PFSK-1 (cell line): ENCODE measurements at regions not wholly inside any gene's neighbourhood (a gene's known extent, or its start where the extent isn't known, plus 50 kb on each side); places are given as distances from the start of the nearest gene placed in this dataset.

Experiments
- FOXP2 ChIP-seq: optimal IDR thresholded peaks from 2 replicates; pipeline ENCODE3; 2011; ENCODE audit warnings: borderline replicate concordance, control low read depth, inconsistent platforms; ENCODE audit not compliant: insufficient read depth; ENCODE audit errors: extremely low read length, extremely low read depth
- POLR2AphosphoS5 ChIP-seq: IDR thresholded peaks from 2 replicates; pipeline ENCODE4 v1.6.1; 2012; ENCODE audit warnings: low read depth, mild to moderate bottlenecking, control low read depth, low read length, moderate library complexity
- SIN3A ChIP-seq: IDR thresholded peaks from 2 replicates; pipeline ENCODE4 v1.6.1; 2012; ENCODE audit warnings: mild to moderate bottlenecking, low read length, moderate library complexity, borderline replicate concordance; ENCODE audit not compliant: insufficient read depth
- TAF1 ChIP-seq: IDR thresholded peaks from 2 replicates; pipeline ENCODE4 v1.6.1; 2012; ENCODE audit warnings: low read length, control low read depth, borderline replicate concordance; ENCODE audit not compliant: insufficient read depth
- TF ChIP-seq, protein P1 (sequence below), 2 experiments: IDR thresholded peaks; 2 replicates each; pipeline versions ENCODE4 v1.6.1 to v1.8.0; 2011 to 2012; ENCODE audit warnings: low read depth in 2 of 2, low read length in 2 of 2, control low read depth in 1 of 2, inconsistent platforms in 1 of 2, mild to moderate bottlenecking in 1 of 2, moderate library complexity in 1 of 2; ENCODE audit not compliant: insufficient read depth in 1 of 2

DNA sequence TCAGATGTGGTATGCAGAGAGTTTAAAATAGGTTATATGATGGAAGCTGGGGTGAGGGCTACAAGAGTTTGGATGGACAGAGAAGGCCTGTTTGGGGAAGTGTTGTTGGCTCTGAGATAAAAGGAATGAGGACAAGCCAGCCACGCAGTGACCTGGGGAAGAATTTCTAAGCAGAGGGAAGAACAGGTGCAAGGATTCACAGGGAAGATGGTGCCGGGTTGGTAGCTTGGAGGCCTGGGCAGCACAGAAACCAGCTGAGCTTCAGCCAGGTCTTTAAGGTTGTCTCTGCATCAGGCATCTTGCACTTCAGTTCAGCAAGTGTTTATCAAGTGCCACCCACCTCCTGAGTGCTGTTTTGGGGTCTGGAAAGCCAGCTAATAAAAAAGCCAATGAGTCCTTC is 1163.7 kb downstream of the AACS start:
- TF ChIP-seq FOXP2, result no peak
- TF ChIP-seq POLR2AphosphoS5, result no peak
- no peak for TF ChIP-seq SIN3A
- TF ChIP-seq, protein P1, sequence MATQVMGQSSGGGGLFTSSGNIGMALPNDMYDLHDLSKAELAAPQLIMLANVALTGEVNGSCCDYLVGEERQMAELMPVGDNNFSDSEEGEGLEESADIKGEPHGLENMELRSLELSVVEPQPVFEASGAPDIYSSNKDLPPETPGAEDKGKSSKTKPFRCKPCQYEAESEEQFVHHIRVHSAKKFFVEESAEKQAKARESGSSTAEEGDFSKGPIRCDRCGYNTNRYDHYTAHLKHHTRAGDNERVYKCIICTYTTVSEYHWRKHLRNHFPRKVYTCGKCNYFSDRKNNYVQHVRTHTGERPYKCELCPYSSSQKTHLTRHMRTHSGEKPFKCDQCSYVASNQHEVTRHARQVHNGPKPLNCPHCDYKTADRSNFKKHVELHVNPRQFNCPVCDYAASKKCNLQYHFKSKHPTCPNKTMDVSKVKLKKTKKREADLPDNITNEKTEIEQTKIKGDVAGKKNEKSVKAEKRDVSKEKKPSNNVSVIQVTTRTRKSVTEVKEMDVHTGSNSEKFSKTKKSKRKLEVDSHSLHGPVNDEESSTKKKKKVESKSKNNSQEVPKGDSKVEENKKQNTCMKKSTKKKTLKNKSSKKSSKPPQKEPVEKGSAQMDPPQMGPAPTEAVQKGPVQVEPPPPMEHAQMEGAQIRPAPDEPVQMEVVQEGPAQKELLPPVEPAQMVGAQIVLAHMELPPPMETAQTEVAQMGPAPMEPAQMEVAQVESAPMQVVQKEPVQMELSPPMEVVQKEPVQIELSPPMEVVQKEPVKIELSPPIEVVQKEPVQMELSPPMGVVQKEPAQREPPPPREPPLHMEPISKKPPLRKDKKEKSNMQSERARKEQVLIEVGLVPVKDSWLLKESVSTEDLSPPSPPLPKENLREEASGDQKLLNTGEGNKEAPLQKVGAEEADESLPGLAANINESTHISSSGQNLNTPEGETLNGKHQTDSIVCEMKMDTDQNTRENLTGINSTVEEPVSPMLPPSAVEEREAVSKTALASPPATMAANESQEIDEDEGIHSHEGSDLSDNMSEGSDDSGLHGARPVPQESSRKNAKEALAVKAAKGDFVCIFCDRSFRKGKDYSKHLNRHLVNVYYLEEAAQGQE (IDR thresholded peaks at IDR 0.05; ENCODE audit: insufficient read depth in 1 of 2, low read depth in 2 of 2, low read length in 2 of 2), result no peak
- TF ChIP-seq TAF1, result no peak

DNA sequence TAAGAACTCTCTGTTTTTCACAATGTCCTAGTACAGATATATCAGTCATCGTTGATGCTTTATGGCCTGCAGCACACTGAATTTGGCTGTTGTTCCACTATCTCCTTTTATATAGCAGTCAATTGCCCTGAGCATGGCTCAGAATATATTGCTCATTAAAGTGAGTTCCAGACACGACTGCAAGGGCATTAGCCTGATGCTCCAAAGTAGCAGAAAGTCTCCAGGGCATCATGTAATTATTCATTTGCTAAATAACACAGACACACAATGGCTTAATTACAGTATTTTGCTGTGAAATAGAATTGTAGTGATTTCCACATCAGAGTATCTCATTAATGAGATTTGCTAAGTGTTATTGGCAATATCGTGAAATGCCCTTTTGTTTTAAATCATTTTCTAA is 1167.5 kb downstream of the AACS start:
- TF ChIP-seq FOXP2 (no peak), SIN3A (no peak), TAF1 (no peak), POLR2AphosphoS5 (no peak)
- TF ChIP-seq, protein P1 (IDR thresholded peaks at IDR 0.05; ENCODE audit: insufficient read depth in 1 of 2, low read depth in 2 of 2, low read length in 2 of 2), result no peak

DNA sequence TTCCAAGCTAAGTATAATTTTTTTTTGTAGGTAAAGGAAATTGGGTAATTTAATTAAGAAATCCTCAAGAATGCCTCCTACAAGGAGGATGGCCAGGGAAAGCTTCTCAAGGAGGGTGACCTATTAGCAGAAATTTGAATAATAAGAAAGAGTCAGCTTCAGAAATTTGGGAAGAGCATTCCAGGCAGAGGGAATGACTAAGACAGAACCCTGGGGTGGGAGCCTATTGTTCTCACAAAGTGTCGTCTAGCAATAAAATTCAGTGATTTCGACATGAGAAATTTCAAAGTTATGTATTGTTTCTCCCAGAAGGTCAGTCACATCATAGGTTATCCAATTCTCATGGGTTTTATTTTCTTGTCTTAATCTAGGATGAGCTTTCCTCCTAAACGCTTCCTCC is 1168.4 kb downstream of the AACS start:
- TF ChIP-seq POLR2AphosphoS5 (no peak), SIN3A (no peak), TAF1 (no peak), FOXP2 (no peak)
- TF ChIP-seq, protein P1 (IDR thresholded peaks at IDR 0.05; ENCODE audit: insufficient read depth in 1 of 2, low read depth in 2 of 2, low read length in 2 of 2), result no peak

DNA sequence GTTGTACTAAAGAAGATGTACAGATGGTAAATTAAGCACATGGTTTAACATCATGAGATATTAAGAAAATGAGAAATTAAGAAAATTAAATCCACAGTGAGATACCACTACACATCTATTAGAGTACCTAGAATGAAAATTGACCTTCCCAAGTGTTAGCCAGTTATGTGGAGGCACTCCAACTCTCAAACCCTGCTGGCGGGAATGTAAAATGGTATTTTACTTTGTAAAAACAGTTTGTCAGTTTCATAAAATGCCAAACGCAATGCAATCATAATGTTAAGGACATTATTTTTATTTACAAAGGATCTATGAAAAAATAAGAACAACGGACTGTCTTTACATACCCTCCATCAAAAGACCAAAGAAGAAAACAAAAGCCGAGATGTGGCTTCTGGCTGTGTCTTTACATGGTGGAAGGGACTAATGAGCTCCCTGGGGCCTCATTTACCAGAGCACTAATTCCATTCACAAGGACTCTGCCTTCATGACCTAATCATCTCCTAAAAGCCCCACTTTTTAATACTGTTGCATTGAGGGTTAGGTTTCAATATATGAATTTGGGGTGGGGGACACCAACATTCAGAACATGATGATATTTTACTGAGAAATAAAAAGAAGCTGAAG is 1178.7 kb downstream of the AACS start:
- no peak for TF ChIP-seq SIN3A

DNA sequence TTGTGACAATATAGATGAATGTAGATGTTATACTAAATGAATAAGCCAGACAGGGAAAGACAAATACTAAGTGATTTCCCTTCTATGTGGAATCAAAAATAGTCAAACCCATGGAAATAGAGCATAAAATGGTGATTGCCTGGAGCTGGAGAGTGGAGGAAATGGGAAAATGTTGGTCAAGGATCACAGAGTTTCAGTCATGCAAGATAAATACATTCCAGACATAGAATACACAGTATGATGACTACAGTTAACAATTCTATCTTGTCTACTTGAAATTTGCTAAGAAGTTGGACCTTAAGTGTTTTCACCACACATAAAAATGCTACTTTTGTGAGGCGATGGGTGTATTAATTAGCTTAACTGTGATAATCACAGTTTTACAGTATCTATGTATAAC is 1182.7 kb downstream of the AACS start:
- TF ChIP-seq TAF1 (no peak), SIN3A (no peak), FOXP2 (no peak), POLR2AphosphoS5 (no peak)
- TF ChIP-seq, protein P1 (IDR thresholded peaks at IDR 0.05; ENCODE audit: insufficient read depth in 1 of 2, low read depth in 2 of 2, low read length in 2 of 2), result no peak
